DND-41 (cell line): ENCODE measurements at regions not wholly inside any gene's neighbourhood (a gene's known extent, or its start where the extent isn't known, plus 50 kb on each side); places are given as distances from the start of the nearest gene placed in this dataset.

ENCODE experiments used
- ATAC-seq: fragments of 200-7000 bp; cut with Tn5 transposase; 3 replicates; pipeline ENCODE4 v1.9.1; 2021; ENCODE audit warnings: low read depth; ENCODE audit not compliant: insufficient read depth
- DNase-seq: peaks from one replicate; pipeline ENCODE4 v3.0.0-alpha.2; 2020
- H2AFZ ChIP-seq: 2 replicates; pipeline ENCODE4 v1.6.0; 2012; ENCODE audit warnings: low read depth, low read length
- H3K27ac ChIP-seq: 2 replicates; pipeline ENCODE4 v1.5.1; 2012; ENCODE audit warnings: low read length, inconsistent platforms
- H3K27me3 ChIP-seq: fragments of 200-600 bp; sonication (generic); 2 replicates; pipeline ENCODE4 v1.6.0; 2012; ENCODE audit warnings: low read length, mild to moderate bottlenecking, inconsistent platforms; ENCODE audit not compliant: insufficient read depth, poor library complexity
- H3K36me3 ChIP-seq: 2 replicates; pipeline ENCODE4 v1.5.1; 2012; ENCODE audit warnings: low read length, inconsistent platforms; ENCODE audit not compliant: insufficient read depth
- H3K4me1 ChIP-seq: 2 replicates; pipeline ENCODE4 v1.5.1; 2012; ENCODE audit warnings: mild to moderate bottlenecking, low read length; ENCODE audit not compliant: insufficient read depth
- H3K4me2 ChIP-seq: 2 replicates; pipeline ENCODE4 v1.6.0; 2012; ENCODE audit warnings: mild to moderate bottlenecking, moderate library complexity, low read length, inconsistent platforms; ENCODE audit not compliant: insufficient read depth
- H3K4me3 ChIP-seq, 2 experiments: fragments of 200-600 bp in 1 of 2; shearing (Covaris generic) in 1 of 2; 2 replicates each; pipeline ENCODE4 v1.5.1; 2012 to 2016; ENCODE audit warnings: inconsistent platforms in 2 of 2, low read length in 2 of 2, mild to moderate bottlenecking in 2 of 2, low read depth in 1 of 2, moderate library complexity in 1 of 2
- H3K79me2 ChIP-seq: 2 replicates; pipeline ENCODE4 v1.6.0; 2012; ENCODE audit warnings: low read length, inconsistent platforms; ENCODE audit not compliant: insufficient read depth
- H3K9ac ChIP-seq: 2 replicates; pipeline ENCODE4 v1.6.0; 2012; ENCODE audit warnings: low read depth, mild to moderate bottlenecking, inconsistent platforms, low read length, moderate library complexity
- H3K9me3 ChIP-seq: 2 replicates; pipeline ENCODE4 v1.5.1; 2012; ENCODE audit warnings: low read length, moderate library complexity, mild to moderate bottlenecking, inconsistent platforms; ENCODE audit not compliant: insufficient read depth, severe bottlenecking
- H4K20me1 ChIP-seq: 2 replicates; pipeline ENCODE4 v1.6.0; 2012; ENCODE audit warnings: low read length; ENCODE audit not compliant: insufficient read depth
- CTCF ChIP-seq: IDR thresholded peaks from 2 replicates; pipeline ENCODE4 v1.5.1; 2012; ENCODE audit warnings: borderline replicate concordance, low read length, moderate library complexity, mild to moderate bottlenecking; ENCODE audit not compliant: poor library complexity, severe bottlenecking; ENCODE audit errors: extremely low read depth
- EZH2 ChIP-seq: IDR thresholded peaks from 3 replicates; pipeline ENCODE4 v1.6.1; 2012; ENCODE audit warnings: borderline replicate concordance, low read depth, mild to moderate bottlenecking, moderate library complexity, low read length, inconsistent platforms; ENCODE audit not compliant: severe bottlenecking

DNA sequence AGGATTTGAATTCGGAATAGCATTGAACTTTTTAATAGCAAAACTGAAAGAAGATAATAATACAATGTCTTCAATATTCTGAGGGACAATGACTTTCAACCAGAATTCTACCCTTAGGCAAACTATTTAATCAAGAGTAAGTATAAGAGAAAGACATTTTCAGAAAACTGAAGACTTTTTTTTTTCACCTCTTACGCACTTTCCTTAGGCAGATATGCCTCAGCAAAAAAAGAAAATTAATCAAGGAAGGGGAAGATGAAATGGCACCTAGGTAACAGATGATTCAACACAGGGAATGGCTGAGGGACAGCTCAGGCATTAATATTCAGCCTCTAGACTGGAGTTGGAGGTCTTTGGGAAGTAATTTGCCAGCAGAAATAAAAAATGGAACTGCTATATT lies 184.9 kb downstream of the URB2 start:
- Histone ChIP-seq H3K27ac (no peak overlapping the region), H3K4me1 (no peaks in the 10 kb centered on the region), H3K4me3 (no peak overlapping the region), H3K36me3 (no peaks in the 10 kb centered on the region), H4K20me1 (no peaks in the 10 kb centered on the region), H3K9ac (no peak overlapping the region), H2AFZ (no peak overlapping the region), H3K79me2 (no peaks in the 10 kb centered on the region), H3K9me3 (peaks cover 13% of the 10 kb centered on the region), H3K27me3 (no peaks in the 10 kb centered on the region), H3K4me2 (no peak overlapping the region)
- DNase-seq: no peak
- ATAC-seq: no peak
- TF ChIP-seq CTCF (no peak), EZH2 (no peak)

GRCh38 chr1:229812148-229812547 lies 186.1 kb downstream of the URB2 start:
- Histone ChIP-seq H3K27ac (no peak overlapping the region), H3K9me3 (peaks cover 13% of the 10 kb centered on the region), H3K79me2 (no peaks in the 10 kb centered on the region), H3K4me1 (no peaks in the 10 kb centered on the region), H3K4me3 (no peak overlapping the region), H3K9ac (no peak overlapping the region), H3K4me2 (no peak overlapping the region), H2AFZ (no peak overlapping the region), H3K27me3 (no peaks in the 10 kb centered on the region), H3K36me3 (no peaks in the 10 kb centered on the region), H4K20me1 (no peaks in the 10 kb centered on the region)
- ATAC-seq: no peak
- DNase-seq: no peak
- TF ChIP-seq EZH2 (no peak), CTCF (no peak)

DNA sequence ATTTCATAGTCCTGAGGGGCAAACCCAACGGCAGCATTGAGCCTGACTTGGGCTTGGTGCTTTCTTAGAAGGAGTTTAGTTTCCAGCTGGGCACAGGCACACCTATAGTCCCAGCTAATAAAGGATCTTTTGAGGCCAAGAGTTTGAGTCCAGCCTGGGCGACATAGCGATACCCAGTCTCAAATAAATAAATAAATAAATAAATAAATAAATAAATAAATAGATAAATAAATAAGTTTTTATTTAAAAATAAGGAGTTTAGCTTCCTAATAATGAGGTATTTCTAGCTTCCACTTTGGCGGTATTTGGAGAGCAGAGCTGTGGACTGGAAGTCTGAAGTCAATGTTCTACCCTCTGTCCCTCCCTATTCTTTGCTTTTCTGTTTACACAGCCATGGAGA lies 186.6 kb downstream of the URB2 start:
- Histone ChIP-seq H4K20me1 (no peaks in the 10 kb centered on the region), H3K79me2 (no peaks in the 10 kb centered on the region), H3K9ac (no peak overlapping the region), H3K36me3 (no peaks in the 10 kb centered on the region), H3K27ac (no peak overlapping the region), H3K4me1 (no peaks in the 10 kb centered on the region), H2AFZ (no peak overlapping the region), H3K4me2 (no peak overlapping the region), H3K4me3 (no peak overlapping the region), H3K27me3 (no peaks in the 10 kb centered on the region), H3K9me3 (peaks cover 13% of the 10 kb centered on the region)
- ATAC-seq (no peak), DNase-seq (no peak)
- TF ChIP-seq EZH2 (no peak), CTCF (no peak)

- no peak overlapping the region for H3K27ac ChIP-seq
- DNase-seq: no peak
- H3K4me1 ChIP-seq: no peaks in the 10 kb centered on the region
- H3K36me3 ChIP-seq: no peaks in the 10 kb centered on the region
- peaks cover 17% of the 10 kb centered on the region for H3K9me3 ChIP-seq
- no peaks in the 10 kb centered on the region for H4K20me1 ChIP-seq
- no peaks in the 10 kb centered on the region for H3K79me2 ChIP-seq
- H3K4me2 ChIP-seq: no peak overlapping the region
- no peak for TF ChIP-seq CTCF
- no peak for TF ChIP-seq EZH2
- no peak overlapping the region for H2AFZ ChIP-seq
- H3K27me3 ChIP-seq: no peaks in the 10 kb centered on the region
- no peak for ATAC-seq
- H3K9ac ChIP-seq: no peak overlapping the region
- no peak overlapping the region for H3K4me3 ChIP-seq
Measured at GRCh38 chr1:229815076-229815475, 189.0 kb downstream of the URB2 start.
